Muscle of leg (tissue), 3 donors: ENCODE measurements at regions not wholly inside any gene's neighbourhood (a gene's known extent, or its start where the extent isn't known, plus 50 kb on each side); places are given as distances from the start of the nearest gene placed in this dataset.

Experiments
- DNase-seq: peaks from one replicate; pipeline ENCODE4 v3.0.0; 2013
- H3K27ac ChIP-seq: one replicate; pipeline ENCODE4 v1.5.1; 2013; ENCODE audit warnings: mild to moderate bottlenecking, low read length, control low read depth
- H3K27me3 ChIP-seq: one replicate; pipeline ENCODE4 v1.6.1; 2013; ENCODE audit warnings: low read length; ENCODE audit not compliant: control insufficient read depth, insufficient read depth
- H3K36me3 ChIP-seq: one replicate; pipeline ENCODE4 v1.6.1; 2013; ENCODE audit warnings: low read length; ENCODE audit not compliant: control insufficient read depth, insufficient read depth
- H3K4me1 ChIP-seq: one replicate; pipeline ENCODE4 v1.6.1; 2013; ENCODE audit warnings: low read length; ENCODE audit not compliant: control insufficient read depth, insufficient read depth
- H3K4me3 ChIP-seq: one replicate; pipeline ENCODE4 v1.5.1; 2013; ENCODE audit warnings: low read length, control low read depth
- H3K9me3 ChIP-seq: replicated peaks from 2 replicates; pipeline ENCODE4 v1.6.1; 2013; ENCODE audit warnings: low read depth, low read length; ENCODE audit not compliant: control insufficient read depth
- WGBS: methylation state at CpG from one replicate; pipeline ENCODE4 v1.1.5; 2013; ENCODE audit warnings: missing lambda C conversion rate; ENCODE audit not compliant: insufficient coverage; 5-methylcytosine and 5-hydroxymethylcytosine counted together

DNA sequence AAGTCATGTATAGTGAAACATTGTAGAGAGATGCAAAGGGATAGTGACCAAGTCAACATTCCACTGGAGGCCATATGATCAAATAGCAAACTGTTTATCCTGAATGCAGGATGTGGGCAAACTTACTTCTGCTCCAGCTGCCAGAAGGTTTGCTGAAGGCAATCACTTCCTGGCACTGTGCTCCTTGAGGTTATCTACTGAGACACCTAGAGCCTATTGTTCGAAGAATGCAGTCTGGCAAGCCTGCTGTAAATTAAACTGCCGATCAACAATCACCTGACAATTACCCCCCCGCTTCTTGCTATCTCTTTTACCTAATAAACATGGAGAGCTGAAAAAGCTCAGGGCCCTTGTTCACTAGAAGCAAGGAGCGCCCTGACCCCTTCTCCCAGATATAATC, 139.4 kb upstream of the B3GALT2 start:
- H3K9me3 ChIP-seq, result peaks cover 3% of the 10 kb centered on the region
- H3K4me3 ChIP-seq, result no peak overlapping the region
- H3K4me1 ChIP-seq, result no peaks in the 10 kb centered on the region
- 93% methylated on average over 3 of the region's 4 CpGs for WGBS
- DNase-seq, result no peak
- H3K27me3 ChIP-seq, result no peaks in the 10 kb centered on the region
- no peak overlapping the region for H3K27ac ChIP-seq
- H3K36me3 ChIP-seq, result no peaks in the 10 kb centered on the region

DNA sequence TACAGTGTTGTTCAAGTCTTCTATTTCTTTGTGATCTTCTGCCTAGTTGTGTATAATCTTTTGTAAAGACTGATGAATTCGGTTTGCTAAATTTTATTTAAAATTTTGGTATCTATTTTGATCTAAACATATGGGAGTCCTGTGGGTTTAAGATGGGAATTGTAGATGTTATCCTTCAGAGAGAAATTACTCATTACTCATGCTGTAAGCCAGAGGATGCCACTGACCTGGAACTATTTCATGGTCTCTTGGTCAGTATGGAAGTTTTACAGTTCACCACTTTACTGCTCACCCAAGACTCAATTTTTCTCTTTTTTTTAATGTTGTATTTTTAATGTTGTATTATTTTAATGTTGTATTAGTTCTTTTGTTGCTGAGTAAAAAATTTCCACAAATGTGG, 138.6 kb upstream of the B3GALT2 start:
- DNase-seq, result no peak
- Histone ChIP-seq H3K4me3 (no peak overlapping the region), H3K36me3 (no peaks in the 10 kb centered on the region), H3K9me3 (peaks cover 3% of the 10 kb centered on the region), H3K27me3 (no peaks in the 10 kb centered on the region), H3K4me1 (no peaks in the 10 kb centered on the region), H3K27ac (no peak overlapping the region)
- no CpG with 5 or more reads among the region's 1 CpG for WGBS

DNA sequence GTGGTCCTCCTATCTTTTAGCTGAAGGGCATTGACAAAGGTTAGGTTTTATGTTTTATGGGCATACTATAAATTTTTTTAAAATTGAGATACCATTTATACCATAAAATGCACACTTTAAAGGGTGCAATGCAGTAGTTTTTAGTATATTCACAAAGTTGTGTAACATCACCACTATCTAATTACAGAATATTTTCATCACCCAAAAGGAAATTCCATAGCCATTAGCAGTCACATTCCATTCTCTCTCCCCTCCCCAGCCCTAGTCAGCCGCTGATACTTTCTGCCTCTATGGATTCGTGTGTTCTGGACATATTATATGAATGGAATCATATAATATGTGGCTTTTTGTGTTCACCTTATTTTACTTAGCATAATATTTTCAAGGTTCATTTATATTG, 135.8 kb upstream of the B3GALT2 start:
- H3K27me3 ChIP-seq, result no peaks in the 10 kb centered on the region
- DNase-seq, result no peak
- WGBS, result no CpG with 5 or more reads among the region's 2 CpGs
- H3K9me3 ChIP-seq, result peaks cover 5% of the 10 kb centered on the region
- no peak overlapping the region for H3K27ac ChIP-seq
- no peaks in the 10 kb centered on the region for H3K4me1 ChIP-seq
- H3K4me3 ChIP-seq, result no peak overlapping the region
- H3K36me3 ChIP-seq, result no peaks in the 10 kb centered on the region

DNA sequence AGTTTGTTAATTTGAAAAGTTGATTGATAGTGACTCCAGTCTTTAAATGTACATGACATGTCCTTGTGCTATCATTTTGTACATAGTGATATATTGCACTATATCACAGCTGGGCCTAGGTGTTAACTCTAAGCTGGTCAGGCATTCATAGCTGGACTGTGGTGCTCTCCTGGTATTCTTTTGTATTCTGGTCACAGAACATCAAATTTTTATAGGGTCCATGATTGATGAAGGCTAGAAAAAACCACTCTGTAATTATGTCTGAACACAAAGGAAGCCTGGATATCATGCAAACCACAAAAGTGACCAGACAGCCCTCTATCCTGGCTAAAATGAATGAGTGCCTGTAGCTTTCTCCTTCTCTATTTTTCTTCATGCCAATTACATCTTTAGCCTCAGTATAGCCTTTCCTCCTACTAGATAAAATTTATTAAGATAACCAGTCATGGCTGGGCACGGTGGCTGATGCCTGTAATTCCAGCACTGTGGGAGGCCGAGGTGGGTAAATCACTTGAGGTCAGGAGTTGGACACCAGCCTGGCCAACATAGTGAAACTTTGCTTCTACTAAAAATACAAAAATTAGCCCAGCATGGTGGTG, 134.9 kb upstream of the B3GALT2 start:
- DNase-seq, result no peak
- no peaks in the 10 kb centered on the region for H3K4me1 ChIP-seq
- no peaks in the 10 kb centered on the region for H3K36me3 ChIP-seq
- H3K27ac ChIP-seq, result no peak overlapping the region
- no peaks in the 10 kb centered on the region for H3K27me3 ChIP-seq
- H3K9me3 ChIP-seq, result peaks cover 5% of the 10 kb centered on the region
- no peak overlapping the region for H3K4me3 ChIP-seq
- no CpG with 5 or more reads among the region's 2 CpGs for WGBS

DNA sequence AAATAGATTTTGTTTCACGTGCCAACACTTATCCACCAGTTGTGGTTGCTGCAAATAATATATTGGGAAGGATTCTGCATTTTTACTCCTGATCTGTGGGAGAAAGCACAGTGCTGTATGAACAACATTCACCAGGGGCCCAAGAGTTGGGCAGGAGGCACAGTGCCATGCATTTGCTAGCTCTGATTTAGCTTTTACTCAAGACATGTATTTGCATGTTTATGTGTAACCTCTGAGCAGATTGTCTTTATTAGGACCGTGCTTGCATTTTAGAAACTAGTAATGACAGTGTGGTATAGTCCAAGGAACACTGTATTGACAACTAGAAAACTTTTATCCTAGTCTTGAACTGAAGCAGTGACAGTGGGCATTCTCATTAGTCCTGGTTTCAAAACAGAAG, 133.9 kb upstream of the B3GALT2 start:
- H3K9me3 ChIP-seq, result peaks cover 5% of the 10 kb centered on the region
- H3K27me3 ChIP-seq, result no peaks in the 10 kb centered on the region
- no CpG with 5 or more reads among the region's 2 CpGs for WGBS
- DNase-seq, result no peak
- no peaks in the 10 kb centered on the region for H3K4me1 ChIP-seq
- H3K36me3 ChIP-seq, result no peaks in the 10 kb centered on the region
- H3K27ac ChIP-seq, result no peak overlapping the region
- no peak overlapping the region for H3K4me3 ChIP-seq

DNA sequence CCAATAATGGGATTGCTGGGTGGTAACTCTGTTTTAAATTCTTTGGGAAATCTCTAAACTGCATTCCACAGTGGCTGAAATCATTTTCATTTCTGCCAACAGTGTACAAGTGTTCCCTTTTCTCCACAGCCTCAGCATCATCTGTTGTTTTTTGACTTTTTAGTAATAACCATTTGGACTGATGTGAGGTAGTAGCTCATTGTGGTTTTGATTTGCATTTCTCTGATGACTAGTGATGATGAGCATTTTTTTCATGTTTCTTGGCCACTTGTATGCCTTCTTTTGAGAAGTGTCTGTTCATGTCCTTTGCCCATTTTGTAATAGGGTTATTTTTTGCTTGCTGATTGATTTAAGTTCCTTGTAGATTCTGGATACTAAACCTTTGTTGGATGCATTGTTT, 131.9 kb upstream of the B3GALT2 start:
- Histone ChIP-seq H3K27ac (no peak overlapping the region), H3K36me3 (no peaks in the 10 kb centered on the region), H3K4me1 (no peaks in the 10 kb centered on the region), H3K4me3 (no peak overlapping the region), H3K9me3 (peaks cover 5% of the 10 kb centered on the region), H3K27me3 (no peaks in the 10 kb centered on the region)
- no peak for DNase-seq

DNA sequence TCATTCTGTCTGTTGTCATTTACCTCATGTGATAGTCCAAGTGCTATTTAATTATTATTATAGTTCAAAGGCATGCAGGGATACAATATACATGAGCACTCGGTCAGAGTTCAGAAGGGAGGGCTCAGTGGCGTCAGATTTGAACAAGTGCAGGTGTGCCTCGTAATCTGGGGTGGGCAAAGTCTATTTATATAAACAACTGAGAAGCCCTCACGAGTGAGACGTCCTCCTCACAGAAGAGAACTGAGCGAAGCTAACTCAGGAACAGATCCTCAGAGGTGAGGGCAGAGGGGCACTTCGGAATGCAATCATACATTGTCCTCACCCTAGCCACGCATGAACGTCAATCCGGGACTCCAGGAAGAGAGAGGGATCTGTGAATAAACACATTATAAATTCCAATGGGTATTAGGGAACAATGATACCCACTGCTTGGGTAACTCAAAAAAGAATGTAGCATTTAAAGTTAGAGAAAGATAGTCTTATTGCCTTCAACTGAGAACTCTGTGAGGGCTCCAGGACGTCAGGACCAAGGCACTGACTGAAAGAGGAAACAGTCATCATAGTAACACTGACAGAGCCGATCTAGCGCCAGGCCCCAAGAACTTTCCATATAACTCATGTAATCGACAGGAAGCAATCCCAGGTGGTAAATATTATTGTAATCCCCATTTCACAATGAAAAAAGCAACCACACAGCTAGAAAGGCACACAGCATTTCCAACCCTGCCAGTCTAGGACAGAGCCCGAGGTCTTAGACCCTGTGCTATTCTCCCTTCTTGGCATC, 127.1 kb upstream of the B3GALT2 start:
- no peaks in the 10 kb centered on the region for H3K36me3 ChIP-seq
- H3K4me1 ChIP-seq, result no peaks in the 10 kb centered on the region
- H3K27ac ChIP-seq, result no peak overlapping the region
- no peaks in the 10 kb centered on the region for H3K27me3 ChIP-seq
- H3K4me3 ChIP-seq, result no peak overlapping the region
- peaks cover 5% of the 10 kb centered on the region for H3K9me3 ChIP-seq
- no peak for DNase-seq
- 80% methylated on average over 1 of the region's 15 CpGs for WGBS

DNA sequence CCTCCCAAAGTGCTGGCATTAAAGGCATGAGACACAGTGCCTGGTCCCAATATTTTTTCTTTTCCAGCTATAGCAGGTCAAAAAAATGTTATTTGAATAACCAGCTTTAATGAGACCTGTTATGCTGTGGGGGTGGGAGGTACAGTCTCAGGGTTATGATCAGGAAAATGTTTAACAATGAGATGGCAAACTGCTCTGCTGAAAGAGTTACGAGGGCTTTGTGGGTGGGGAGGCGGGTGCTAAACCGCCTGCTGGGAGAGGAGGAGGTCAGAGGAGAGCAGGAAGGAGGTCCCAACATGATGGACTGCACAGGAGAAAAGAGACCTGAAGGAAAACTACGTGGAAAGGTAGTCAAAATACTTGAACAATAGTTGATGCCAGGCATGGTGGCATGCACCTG, 126.0 kb upstream of the B3GALT2 start:
- Histone ChIP-seq H3K27ac (no peak overlapping the region), H3K36me3 (no peaks in the 10 kb centered on the region), H3K27me3 (no peaks in the 10 kb centered on the region), H3K9me3 (no peaks in the 10 kb centered on the region), H3K4me1 (no peaks in the 10 kb centered on the region), H3K4me3 (no peak overlapping the region)
- DNase-seq, result no peak
- WGBS, result 87% methylated on average over 4 of the region's 4 CpGs

DNA sequence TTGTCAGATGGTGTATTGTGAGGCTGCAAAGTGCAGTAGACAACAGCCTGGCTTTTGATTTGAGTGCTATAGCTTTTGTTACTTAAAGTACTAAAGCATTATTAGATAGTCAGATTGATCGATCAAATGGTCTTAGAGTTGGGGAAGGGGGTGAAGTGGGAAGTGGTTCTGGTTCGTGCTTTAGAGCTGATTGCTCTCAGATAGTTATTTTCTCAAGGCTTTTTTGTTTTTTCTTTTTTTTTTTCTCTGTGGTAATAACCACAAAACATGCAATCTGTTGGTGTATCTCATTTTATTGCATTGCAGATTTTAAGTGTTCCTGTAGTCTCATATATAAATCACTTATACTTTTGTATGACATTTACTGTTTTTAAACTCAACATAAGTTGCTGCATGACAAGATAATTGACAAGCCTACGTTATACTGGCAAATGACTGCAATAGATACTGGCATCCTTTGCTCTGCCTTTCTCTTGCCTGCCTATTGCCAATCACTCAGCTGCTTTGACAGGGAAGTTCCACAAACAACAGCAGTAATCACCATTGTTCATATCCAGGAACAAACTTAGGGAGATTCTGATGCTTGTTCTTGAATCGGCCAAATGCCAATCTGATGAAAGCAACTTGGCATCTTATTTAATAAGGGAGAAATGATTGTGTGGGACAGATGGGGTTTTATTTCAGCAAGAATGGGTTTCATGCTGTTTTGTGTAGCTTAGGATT, 125.0 kb upstream of the B3GALT2 start:
- no peaks in the 10 kb centered on the region for H3K27me3 ChIP-seq
- no peaks in the 10 kb centered on the region for H3K36me3 ChIP-seq
- H3K4me3 ChIP-seq, result no peak overlapping the region
- H3K9me3 ChIP-seq, result no peaks in the 10 kb centered on the region
- no peaks in the 10 kb centered on the region for H3K4me1 ChIP-seq
- DNase-seq, result no peak
- WGBS, result 78% methylated on average over 1 of the region's 4 CpGs
- H3K27ac ChIP-seq, result no peak overlapping the region

DNA sequence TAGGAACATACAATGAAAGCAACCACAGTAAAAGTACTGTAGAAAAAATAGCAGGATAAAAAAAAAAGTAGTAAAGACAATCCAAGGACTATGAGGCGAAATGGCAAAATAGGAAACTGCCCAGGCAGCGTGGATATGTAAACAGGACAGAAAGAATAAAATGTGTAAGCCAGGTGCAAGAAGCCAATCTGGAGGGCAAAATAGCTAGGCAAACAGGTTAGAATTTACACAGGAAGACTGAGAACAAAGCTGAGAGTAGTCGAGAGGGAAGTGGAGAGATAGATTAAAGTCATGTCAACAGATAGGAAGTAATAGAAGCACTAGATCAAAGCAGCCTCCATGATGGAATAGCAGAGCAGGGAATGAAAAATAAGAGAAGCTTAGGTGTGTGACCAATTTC, 124.2 kb upstream of the B3GALT2 start:
- Histone ChIP-seq H3K27me3 (no peaks in the 10 kb centered on the region), H3K4me1 (no peaks in the 10 kb centered on the region), H3K4me3 (no peak overlapping the region), H3K9me3 (no peaks in the 10 kb centered on the region), H3K27ac (no peak overlapping the region), H3K36me3 (no peaks in the 10 kb centered on the region)
- no peak for DNase-seq
- WGBS, result 77% methylated on average over 3 of the region's 3 CpGs
